OCI-LY7 (cell line): ENCODE measurements at regions not wholly inside any gene's neighbourhood (a gene's known extent, or its start where the extent isn't known, plus 50 kb on each side); places are given as distances from the start of the nearest gene placed in this dataset.

ENCODE experiments used
- EZH2phosphoT487 ChIP-seq: fragments of 200-600 bp; sonication (generic); IDR thresholded peaks from 2 replicates; pipeline ENCODE4 v1.6.1; 2018; ENCODE audit warnings: low read depth, borderline replicate concordance, mild to moderate bottlenecking, mixed run types, antibody characterized with exemption, low read length, moderate library complexity, mixed read lengths
- TF ChIP-seq, protein P1 (sequence below): fragments of 200-600 bp; sonication (generic); conservative IDR thresholded peaks from 2 replicates; pipeline ENCODE4 v1.5.1; 2014; ENCODE audit warnings: mild to moderate bottlenecking, antibody characterized with exemption, low read length, moderate library complexity, mixed read lengths

DNA sequence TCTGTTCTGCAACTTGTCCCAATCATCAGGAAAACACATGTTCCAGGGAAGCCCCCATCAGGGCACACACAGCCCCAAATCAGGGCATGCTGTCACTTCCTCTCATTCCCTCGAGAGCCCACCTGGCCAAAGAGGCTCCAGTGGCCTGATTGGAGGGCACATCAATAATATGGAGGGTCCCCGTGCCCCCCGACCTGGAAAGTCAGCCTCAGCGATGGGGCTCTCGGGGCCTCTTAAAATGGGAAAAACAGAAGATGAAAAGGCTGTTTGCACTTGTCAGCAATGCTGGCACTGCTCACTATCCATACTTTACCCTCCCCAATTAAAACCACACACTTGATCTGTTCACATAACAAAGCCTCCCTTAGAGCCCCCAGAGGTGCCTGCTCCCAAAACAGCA is 172.9 kb upstream of the NSMCE3 start:
- TF ChIP-seq, protein P1, sequence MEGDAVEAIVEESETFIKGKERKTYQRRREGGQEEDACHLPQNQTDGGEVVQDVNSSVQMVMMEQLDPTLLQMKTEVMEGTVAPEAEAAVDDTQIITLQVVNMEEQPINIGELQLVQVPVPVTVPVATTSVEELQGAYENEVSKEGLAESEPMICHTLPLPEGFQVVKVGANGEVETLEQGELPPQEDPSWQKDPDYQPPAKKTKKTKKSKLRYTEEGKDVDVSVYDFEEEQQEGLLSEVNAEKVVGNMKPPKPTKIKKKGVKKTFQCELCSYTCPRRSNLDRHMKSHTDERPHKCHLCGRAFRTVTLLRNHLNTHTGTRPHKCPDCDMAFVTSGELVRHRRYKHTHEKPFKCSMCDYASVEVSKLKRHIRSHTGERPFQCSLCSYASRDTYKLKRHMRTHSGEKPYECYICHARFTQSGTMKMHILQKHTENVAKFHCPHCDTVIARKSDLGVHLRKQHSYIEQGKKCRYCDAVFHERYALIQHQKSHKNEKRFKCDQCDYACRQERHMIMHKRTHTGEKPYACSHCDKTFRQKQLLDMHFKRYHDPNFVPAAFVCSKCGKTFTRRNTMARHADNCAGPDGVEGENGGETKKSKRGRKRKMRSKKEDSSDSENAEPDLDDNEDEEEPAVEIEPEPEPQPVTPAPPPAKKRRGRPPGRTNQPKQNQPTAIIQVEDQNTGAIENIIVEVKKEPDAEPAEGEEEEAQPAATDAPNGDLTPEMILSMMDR = no peak
- TF ChIP-seq EZH2phosphoT487 = no peak
